ENCODE measurements at regions not wholly inside any gene's neighbourhood (a gene's known extent, or its start where the extent isn't known, plus 50 kb on each side); places are given as distances from the start of the nearest gene placed in this dataset.

DNA sequence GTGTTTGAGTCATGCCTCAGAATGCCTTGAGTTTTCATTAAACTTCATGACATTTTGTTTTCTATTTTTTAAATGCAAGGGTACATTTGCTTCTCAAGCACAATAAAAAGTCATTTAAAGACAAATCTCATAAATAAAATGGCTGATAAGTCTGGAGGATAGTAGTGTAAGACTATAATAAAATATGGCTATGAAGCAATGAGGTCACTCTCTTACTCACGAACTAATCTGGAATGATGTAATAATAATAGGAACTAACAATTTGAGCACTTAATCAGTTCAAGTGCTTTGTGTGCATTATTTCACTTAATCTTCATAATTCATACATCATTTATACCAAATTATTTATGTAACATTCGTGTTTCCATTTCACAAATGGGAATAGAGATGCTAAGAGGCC is 149.3 kb upstream of the CTTNBP2 start:
- no peak for DNase-seq (ENCODE audit: low read depth in 2 of 2)

GRCh38 chr7:118026791-118027190 is 153.6 kb upstream of the CTTNBP2 start:
- DNase-seq (ENCODE audit: low read depth in 2 of 2): no peak

DNA sequence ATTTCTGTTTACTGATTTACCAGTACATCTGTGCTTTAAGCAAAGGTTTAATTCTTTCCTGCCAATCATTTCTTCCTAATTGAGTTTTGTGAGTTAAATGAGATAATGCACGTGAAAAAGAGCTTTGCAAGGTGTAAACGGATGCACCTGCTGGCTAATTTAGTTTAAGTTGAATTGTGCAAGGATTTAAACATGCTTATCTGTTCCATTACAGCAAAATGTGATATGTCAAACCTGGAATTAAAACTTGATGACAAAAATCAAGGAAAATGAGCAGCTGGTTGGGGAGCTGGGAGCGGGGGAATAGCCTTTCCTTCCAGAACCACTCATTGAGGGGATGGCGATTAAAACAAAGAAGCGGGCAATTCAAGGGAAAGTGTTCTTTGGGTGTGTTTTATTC is 155.0 kb upstream of the CTTNBP2 start:
- no peak for DNase-seq (ENCODE audit: low read depth in 2 of 2)

- no peak for DNase-seq (ENCODE audit: low read depth in 2 of 2)
Observed at GRCh38 chr7:118029826-118030422, 154.0 kb upstream of the LSM8 start.

DNA sequence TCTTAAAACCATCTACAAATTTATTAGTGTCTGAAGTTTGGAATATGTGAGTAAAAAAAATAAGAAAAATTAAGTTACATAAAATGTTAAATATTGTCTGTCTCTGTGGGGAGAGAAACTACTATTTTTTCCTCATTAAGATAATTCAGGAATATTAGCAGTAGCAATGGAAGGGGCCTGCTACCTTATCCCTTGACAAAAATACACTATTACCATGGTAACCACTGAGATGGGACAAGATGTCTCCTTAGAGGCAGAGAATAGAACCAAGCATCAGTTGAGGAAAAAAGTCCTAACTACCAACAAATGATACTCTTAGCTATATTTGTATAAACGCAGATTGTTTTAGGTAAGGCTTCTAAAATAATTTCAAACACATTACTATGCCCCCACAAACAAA is 150.7 kb upstream of the LSM8 start:
- DNase-seq (ENCODE audit: low read depth in 2 of 2): no peak

DNA sequence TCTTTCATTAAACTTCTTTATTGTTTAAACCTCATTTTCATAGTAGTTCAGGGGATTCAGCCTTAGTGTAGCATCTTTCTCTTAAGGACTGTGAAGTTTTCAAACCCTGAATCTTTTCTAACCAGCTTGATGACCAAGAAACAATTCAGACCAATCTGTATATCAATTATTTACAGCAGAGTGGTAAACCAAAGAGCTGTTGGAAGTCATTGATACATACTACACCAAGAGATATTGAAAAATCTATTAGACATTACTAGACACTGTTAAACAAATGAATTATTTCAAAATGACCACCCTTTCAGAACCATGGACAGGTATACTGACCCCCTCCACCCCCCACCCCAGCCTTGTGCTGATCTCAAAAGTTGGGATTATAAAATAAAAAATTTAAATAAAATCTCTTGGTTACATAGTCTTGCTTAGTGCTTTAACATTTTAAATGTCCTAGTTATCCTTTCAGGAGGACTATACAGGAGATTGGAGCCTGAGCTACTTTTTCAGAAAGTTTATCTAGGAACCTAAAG is 143.9 kb upstream of the LSM8 start:
- DNase-seq (ENCODE audit: low read depth in 2 of 2): no peak

DNA sequence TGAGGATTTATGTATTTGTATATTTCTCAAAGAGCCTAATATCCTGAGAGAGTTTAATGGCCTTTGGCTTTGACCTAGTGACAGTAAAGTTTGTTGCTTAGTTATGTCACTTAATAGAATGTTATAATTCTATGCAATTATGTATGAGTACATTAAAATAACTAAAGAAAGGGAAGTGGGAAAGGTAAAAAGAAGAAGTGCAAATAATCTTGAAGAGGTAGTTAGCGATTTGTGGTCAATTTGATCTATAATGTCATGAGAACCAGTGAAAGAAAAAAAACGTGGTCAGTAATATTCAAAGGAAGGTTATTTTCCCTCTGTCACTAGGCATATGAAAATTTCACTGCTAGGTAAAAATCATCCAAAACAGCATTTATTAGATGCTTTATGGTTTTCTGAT is 143.4 kb upstream of the LSM8 start:
- no peak for DNase-seq (ENCODE audit: low read depth in 2 of 2)

DNA sequence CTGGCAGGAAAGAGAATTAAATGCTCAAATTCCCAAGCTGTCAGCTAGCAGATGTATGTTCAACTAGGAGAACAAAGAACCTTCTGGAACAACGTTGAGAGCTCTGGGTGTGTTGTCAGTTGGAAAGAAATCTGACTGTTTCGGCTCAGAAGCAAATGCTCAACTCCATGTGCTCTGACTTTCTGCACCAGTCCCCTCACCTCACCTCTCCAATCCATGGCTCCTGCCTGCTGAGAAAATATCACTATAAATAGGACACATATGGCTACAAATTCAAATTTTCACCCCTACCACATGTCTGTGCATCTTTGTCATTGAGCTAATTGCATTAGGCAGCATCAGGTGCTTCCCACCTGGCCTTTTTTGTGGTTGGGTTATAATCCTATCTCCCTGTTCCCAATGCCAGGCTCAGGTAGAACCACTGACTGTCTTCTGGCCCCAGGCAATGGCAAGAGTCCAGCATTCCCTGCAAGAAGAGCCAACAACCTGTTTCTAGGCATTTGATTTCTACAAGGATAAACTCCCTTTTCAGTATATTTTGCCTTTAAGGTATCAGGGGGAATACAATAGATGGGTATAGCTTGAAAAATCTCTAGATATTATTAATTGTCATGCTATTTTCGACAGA is 142.6 kb upstream of the LSM8 start:
- no peak for DNase-seq (ENCODE audit: low read depth in 2 of 2)

GRCh38 chr7:118045629-118046028 is 138.3 kb upstream of the LSM8 start:
- DNase-seq (ENCODE audit: low read depth in 2 of 2): no peak

DNA sequence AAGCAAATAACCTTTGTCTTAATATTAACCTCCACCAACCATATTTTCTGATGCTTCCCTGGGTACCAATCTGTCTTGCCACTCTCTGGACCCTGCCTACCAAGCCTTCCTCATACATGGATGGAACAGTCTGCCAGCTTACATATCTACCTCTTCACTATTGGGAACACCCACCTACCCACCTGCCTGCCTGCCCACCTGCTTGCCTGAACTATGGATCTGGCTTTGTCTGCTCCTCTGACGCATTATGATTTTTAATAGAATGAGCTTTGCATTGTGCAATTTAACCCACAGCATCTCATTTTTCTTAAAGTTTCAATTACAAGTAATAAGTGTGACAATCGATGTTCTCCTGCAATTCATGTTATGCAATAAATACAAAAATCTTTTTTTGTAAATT is 137.9 kb upstream of the LSM8 start:
- no peak for DNase-seq (ENCODE audit: low read depth in 2 of 2)

DNA sequence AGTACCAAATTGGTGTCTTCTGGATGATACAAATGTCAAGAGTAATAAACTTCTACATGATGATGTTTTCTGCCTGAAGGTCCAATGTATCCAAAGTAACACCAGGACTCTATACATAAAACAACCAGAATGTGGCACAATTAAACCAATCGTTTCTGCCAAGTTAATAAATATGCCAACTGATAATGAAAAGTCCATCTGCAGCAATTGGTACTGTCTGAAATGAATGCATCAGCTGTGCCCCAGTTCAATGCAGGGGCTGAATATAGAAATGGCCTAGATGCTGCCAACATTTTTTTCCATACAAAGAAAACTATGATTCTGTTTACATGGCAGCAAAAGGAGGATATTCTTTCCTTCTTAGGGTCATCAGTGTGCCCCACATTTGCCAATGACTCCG is 137.2 kb upstream of the LSM8 start:
- DNase-seq (ENCODE audit: low read depth in 2 of 2): no peak

DNA sequence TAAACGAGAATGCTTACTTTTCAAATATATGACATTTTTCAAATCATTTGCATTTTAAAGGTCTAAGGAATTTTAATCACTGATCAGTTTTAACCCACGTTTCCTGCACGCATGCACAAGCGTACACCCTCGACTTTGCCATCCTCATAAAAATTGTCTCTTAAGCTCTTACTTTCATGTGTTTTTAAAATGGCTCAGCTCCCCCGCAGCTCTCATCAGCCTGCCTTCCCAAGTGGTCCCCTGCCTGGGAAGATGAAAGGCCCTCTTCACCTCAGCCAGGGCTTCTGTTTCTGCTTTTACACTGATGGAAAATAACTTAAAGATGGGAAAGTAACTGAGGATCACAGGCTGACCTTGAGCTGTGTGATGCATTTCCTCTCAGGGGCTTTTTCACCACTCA is 131.6 kb upstream of the LSM8 start:
- no peak for DNase-seq (ENCODE audit: low read depth in 2 of 2)

DNA sequence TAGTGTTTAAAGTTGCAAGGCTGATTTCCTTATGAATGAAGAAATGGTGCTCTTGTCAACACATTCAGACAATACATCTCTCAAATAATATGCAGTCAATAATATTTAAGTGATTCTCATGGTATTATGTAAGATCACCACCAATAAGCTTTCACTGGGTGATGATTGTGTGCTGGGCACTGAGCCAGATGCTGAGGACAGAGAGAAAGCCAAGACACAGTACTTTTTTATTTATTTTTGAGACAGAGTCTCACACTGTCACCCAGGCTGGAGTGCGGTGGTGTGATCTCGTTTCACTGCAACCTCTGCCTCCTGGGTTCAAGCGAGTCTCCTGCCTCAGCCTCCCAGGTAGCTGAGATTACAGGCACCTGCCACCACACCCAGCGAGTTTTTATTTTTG is 130.6 kb upstream of the LSM8 start:
- no peak for DNase-seq (ENCODE audit: low read depth in 2 of 2)

GRCh38 chr7:118054529-118054928 is 129.4 kb upstream of the LSM8 start:
- no peak for DNase-seq (ENCODE audit: low read depth in 2 of 2)

DNA sequence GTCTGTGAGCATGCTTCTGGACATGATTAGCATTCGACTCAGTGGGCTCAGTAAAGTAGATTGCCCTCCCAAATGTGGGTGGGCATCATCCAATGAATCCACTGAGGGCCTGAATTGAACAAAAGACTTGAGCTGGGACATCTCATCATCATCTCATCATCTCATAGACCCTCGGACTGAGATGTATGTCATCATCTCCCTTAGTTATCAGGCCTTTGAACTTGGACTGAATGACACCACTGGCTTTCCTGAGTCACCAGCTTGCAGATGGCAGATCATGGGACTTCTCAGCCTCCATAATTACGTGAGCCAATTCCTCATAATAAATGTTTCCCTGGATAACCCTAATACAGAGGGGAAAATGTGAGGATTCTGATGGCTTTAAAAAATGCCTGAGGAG is 128.3 kb upstream of the LSM8 start:
- no peak for DNase-seq (ENCODE audit: low read depth in 2 of 2)

GRCh38 chr7:118057404-118057803 is 126.6 kb upstream of the LSM8 start:
- DNase-seq (ENCODE audit: low read depth in 2 of 2): no peak

DNA sequence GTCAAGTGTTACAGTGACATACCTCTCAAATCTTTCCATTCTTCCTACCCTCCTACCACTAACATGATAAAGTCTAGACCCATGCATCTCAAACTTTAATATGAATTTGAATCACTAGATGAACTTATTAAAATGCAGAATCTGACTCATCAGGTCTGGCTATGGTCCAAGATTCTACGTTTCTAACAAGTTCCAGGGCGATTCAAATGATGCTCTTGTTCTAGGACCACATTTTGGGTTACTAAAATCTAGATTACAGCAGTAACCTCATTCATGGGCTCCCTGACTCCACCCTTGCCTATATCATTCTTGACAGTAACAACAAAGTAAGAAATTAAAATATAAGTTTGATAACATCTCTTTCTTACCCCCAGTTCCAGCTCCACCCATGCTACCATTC is 124.8 kb upstream of the LSM8 start:
- no peak for DNase-seq (ENCODE audit: low read depth in 2 of 2)

- DNase-seq (ENCODE audit: low read depth in 2 of 2): no peak
Observed at GRCh38 chr7:118060692-118061091, 123.3 kb upstream of the LSM8 start.

GRCh38 chr7:118061386-118061785 is 122.6 kb upstream of the LSM8 start:
- DNase-seq (ENCODE audit: low read depth in 2 of 2): no peak

GRCh38 chr7:118072893-118073674 is 110.9 kb upstream of the LSM8 start:
- DNase-seq (ENCODE audit: low read depth in 2 of 2): no peak

DNA sequence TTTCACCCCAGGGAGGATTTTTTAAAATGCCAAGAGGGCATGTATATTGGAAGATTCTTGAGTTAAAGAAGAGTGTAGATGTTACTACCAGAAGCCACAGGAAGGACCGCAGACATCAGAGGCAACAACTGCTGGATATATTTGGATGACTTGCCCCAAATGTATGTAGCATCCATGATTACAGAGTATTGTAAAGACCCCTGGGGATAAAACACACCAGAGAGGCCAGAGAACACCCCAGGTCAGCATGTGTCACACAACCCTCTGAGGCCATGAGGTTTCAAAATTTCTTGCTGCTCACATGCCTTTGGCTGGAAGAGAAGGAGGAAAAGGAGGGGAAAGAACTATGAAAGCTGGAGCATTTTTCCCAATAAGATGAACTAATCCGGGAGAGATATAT is 108.0 kb upstream of the LSM8 start:
- no peak for DNase-seq (ENCODE audit: low read depth in 2 of 2)

DNA sequence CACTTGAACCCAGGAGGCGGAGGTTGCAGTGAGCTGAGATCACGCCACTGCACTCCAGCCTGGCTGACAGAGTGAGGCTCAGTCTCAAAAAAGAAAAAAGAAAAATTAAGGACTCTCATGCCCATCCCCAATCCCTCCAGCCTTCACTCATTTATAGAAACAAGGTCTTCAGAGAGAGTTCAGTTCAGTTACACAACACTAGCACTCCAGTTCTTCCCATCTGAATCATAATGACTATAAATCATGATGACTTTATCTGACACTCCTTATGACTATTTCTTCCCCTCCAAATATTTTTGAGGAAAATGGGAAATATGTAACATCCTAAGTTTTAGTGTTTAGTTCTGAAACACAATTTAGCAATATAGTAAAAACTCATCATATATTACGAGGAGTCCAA is 107.4 kb upstream of the LSM8 start:
- no peak for DNase-seq (ENCODE audit: low read depth in 2 of 2)

GRCh38 chr7:118078015-118078414 is 105.9 kb upstream of the LSM8 start:
- DNase-seq (ENCODE audit: low read depth in 2 of 2): no peak
